ENCODE measurements at regions not wholly inside any gene's neighbourhood (a gene's known extent, or its start where the extent isn't known, plus 50 kb on each side); places are given as distances from the start of the nearest gene placed in this dataset.
A peak's percentile ranks its signal among the peaks of the same experiment; 100 is the strongest.

GRCh38 chr2:215876139-215876936, 137.0 kb downstream of the MREG start (continued):
- TF ChIP-seq, protein P1, sequence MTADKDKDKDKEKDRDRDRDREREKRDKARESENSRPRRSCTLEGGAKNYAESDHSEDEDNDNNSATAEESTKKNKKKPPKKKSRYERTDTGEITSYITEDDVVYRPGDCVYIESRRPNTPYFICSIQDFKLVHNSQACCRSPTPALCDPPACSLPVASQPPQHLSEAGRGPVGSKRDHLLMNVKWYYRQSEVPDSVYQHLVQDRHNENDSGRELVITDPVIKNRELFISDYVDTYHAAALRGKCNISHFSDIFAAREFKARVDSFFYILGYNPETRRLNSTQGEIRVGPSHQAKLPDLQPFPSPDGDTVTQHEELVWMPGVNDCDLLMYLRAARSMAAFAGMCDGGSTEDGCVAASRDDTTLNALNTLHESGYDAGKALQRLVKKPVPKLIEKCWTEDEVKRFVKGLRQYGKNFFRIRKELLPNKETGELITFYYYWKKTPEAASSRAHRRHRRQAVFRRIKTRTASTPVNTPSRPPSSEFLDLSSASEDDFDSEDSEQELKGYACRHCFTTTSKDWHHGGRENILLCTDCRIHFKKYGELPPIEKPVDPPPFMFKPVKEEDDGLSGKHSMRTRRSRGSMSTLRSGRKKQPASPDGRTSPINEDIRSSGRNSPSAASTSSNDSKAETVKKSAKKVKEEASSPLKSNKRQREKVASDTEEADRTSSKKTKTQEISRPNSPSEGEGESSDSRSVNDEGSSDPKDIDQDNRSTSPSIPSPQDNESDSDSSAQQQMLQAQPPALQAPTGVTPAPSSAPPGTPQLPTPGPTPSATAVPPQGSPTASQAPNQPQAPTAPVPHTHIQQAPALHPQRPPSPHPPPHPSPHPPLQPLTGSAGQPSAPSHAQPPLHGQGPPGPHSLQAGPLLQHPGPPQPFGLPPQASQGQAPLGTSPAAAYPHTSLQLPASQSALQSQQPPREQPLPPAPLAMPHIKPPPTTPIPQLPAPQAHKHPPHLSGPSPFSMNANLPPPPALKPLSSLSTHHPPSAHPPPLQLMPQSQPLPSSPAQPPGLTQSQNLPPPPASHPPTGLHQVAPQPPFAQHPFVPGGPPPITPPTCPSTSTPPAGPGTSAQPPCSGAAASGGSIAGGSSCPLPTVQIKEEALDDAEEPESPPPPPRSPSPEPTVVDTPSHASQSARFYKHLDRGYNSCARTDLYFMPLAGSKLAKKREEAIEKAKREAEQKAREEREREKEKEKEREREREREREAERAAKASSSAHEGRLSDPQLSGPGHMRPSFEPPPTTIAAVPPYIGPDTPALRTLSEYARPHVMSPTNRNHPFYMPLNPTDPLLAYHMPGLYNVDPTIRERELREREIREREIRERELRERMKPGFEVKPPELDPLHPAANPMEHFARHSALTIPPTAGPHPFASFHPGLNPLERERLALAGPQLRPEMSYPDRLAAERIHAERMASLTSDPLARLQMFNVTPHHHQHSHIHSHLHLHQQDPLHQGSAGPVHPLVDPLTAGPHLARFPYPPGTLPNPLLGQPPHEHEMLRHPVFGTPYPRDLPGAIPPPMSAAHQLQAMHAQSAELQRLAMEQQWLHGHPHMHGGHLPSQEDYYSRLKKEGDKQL (CRISPR knock-in tag; IDR thresholded peaks at IDR 0.05; ENCODE audit: low read depth) = peak; percentile 75; the same call in 1 of the 2 replicates
- TF ChIP-seq POLR2AphosphoS2 (IDR thresholded peaks at IDR 0.05; ENCODE audit: low read depth, low read length) (no peak), ZNF331 (CRISPR knock-in tag; IDR thresholded peaks at IDR 0.05) (0 out of 2 replicates have a peak, but pooled peaks have one; percentile 68), TBX2 (CRISPR knock-in tag; IDR thresholded peaks at IDR 0.05; ENCODE audit: borderline replicate concordance) (no peak), SALL2 (CRISPR knock-in tag; IDR thresholded peaks at IDR 0.05) (no peak), BRCA1 (CRISPR knock-in tag; IDR thresholded peaks at IDR 0.05) (no peak), ZC3H13 (CRISPR knock-in tag; IDR thresholded peaks at IDR 0.05) (no peak), ZNF124 (CRISPR knock-in tag; IDR thresholded peaks at IDR 0.05) (no peak), CEBPG (CRISPR knock-in tag; IDR thresholded peaks at IDR 0.05) (peak; percentile 30; the same call in 1 of the 2 replicates), PAF1 (CRISPR knock-in tag; IDR thresholded peaks at IDR 0.05) (no peak), ESRRA (CRISPR knock-in tag; IDR thresholded peaks at IDR 0.05; ENCODE audit: low read depth) (no peak)
- TF ChIP-seq, protein P2, sequence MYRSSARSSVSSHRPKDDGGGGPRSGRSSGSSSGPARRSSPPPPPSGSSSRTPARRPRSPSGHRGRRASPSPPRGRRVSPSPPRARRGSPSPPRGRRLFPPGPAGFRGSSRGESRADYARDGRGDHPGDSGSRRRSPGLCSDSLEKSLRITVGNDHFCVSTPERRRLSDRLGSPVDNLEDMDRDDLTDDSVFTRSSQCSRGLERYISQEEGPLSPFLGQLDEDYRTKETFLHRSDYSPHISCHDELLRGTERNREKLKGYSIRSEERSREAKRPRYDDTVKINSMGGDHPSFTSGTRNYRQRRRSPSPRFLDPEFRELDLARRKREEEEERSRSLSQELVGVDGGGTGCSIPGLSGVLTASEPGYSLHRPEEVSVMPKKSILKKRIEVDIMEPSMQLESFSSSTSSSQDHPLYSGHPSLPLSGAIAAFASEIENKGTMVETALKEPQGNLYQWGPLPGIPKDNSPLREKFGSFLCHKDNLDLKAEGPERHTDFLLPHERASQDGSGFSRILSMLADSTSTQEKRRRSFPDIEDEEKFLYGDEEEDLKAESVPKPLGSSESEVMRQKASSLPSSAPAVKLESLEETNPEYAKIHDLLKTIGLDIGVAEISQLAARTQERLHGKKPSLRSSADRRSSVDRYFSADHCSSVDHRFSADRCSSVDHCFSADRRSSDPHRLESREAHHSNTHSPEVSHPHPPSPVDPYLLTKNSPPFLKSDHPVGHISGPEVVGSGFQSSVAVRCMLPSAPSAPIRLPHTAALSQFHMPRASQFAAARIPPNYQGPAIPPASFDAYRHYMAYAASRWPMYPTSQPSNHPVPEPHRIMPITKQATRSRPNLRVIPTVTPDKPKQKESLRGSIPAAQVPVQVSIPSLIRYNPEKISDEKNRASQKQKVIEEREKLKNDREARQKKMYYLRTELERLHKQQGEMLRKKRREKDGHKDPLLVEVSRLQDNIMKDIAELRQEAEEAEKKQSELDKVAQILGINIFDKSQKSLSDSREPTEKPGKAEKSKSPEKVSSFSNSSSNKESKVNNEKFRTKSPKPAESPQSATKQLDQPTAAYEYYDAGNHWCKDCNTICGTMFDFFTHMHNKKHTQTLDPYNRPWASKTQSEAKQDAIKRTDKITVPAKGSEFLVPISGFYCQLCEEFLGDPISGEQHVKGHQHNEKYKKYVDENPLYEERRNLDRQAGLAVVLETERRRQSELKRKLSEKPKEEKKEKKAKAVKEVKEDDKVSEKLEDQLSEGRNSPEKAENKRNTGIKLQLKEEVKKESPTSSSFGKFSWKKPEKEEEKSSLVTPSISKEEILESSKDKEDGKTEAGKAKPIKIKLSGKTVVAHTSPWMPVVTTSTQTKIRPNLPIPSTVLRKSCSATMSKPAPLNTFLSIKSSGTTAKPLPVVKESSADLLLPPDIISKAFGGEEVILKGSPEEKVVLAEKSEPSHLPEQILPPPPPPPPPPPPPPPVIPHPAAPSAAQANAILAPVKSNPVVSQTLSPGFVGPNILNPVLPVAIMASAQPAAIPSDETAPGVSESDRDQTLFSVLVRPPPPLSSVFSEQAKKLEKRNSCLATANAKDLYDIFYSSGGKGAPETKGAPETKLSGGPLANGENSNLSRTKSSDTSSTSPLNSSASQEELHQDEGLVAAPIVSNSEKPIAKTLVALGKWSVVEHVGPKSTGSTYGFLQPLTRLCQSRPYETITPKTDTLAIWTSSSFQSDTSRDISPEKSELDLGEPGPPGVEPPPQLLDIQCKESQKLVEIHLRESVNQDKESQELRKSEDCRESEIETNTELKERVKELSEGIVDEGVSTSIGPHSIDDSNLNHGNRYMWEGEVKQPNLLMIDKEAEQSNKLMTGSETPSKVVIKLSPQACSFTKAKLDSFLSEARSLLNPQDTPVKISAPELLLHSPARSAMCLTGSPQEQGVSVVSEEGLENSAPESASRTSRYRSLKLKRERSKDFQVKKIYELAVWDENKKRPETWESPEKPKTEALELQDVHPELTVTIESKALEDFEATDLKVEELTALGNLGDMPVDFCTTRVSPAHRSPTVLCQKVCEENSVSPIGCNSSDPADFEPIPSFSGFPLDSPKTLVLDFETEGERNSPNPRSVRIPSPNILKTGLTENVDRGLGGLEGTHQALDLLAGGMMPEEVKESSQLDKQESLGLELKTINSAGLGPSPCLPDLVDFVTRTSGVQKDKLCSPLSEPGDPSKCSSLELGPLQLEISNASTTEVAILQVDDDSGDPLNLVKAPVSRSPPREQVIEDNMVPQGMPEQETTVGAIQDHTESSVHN (CRISPR knock-in tag; IDR thresholded peaks at IDR 0.05) = no peak
- TF ChIP-seq, protein P3, sequence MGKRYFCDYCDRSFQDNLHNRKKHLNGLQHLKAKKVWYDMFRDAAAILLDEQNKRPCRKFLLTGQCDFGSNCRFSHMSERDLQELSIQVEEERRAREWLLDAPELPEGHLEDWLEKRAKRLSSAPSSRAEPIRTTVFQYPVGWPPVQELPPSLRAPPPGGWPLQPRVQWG (CRISPR knock-in tag; IDR thresholded peaks at IDR 0.05; ENCODE audit: borderline replicate concordance, low read depth) = no peak
- TF ChIP-seq, protein P4, sequence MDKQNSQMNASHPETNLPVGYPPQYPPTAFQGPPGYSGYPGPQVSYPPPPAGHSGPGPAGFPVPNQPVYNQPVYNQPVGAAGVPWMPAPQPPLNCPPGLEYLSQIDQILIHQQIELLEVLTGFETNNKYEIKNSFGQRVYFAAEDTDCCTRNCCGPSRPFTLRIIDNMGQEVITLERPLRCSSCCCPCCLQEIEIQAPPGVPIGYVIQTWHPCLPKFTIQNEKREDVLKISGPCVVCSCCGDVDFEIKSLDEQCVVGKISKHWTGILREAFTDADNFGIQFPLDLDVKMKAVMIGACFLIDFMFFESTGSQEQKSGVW (CRISPR knock-in tag; IDR thresholded peaks at IDR 0.05; ENCODE audit: borderline replicate concordance) = no peak

Measured in HepG2 (cell line).